NCI-H82 treated with DMSO at 0.1 percent for 48 hours (cell line): ENCODE measurements at regions not wholly inside any gene's neighbourhood (a gene's known extent, or its start where the extent isn't known, plus 50 kb on each side); places are given as distances from the start of the nearest gene placed in this dataset.
A peak's percentile ranks its signal among the peaks of the same experiment; 100 is the strongest.

ENCODE experiments used
- DNase-seq: peaks from one replicate; lab custom pipeline; 2025; ENCODE audit not compliant: unreplicated experiment; lab: John Stamatoyannopoulos, UW

DNA sequence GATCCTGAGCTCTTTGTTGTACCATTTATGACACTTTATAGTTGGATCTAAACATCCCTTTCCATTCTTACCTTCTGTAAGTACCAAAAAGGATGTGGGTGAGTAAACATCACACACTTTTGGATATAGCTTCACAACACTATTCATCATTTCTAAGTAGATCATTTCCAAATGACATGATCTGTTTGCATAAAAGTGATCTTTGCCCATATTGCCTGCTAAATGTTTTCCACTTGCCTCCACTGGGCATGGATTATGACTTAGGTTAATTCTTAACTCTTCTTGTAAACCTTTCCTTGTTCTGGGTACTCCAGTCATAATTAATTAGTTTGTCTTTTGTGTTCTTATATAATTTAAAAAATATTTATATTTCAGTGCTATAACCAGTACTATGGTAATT lies 244.9 kb upstream of the AGA start:
- no peak for DNase-seq

DNA sequence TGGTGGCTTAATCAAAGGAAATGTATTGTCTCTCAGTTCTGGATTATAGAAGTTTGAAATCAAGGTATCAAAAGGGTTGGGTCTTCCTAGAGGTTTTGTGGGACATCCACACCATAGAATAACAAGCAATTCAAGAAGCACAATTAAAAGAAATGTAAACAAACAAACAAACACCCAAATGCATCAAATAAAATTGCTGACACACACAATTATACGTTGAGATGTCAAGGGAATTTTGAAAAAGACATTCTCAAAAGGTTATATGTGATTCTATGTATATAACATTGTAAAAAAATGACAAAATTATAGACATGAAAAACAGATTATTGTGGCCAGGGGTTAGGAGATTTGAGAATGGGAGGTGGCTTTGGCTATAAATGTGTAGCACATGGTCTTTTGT lies 250.7 kb upstream of the AGA start:
- DNase-seq = no peak

DNA sequence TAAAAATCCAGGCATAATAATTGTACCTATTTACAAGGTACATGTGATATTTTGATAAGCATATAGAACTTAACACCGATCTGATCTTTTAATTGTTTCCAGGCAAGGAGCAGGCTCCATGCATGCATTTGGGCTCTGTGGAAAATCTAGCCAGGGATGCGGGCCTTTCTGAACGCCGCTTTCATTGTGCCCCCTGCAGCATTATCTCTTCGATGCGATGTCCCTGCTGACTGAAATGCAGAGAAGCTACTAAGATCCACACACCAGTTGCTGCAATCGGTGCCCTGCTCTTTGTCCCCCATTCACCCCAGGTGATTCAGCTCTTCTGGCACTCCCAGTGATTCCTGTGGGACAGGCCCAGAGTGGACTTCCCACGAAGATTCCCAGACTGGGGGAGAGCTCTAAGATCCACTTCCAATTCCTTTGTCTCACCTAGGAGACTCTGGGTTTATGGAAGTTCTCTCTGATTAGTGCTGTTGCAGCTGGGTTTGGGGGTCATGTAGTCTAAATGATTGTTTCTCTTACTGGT lies 254.3 kb upstream of the AGA start:
- no peak for DNase-seq

DNA sequence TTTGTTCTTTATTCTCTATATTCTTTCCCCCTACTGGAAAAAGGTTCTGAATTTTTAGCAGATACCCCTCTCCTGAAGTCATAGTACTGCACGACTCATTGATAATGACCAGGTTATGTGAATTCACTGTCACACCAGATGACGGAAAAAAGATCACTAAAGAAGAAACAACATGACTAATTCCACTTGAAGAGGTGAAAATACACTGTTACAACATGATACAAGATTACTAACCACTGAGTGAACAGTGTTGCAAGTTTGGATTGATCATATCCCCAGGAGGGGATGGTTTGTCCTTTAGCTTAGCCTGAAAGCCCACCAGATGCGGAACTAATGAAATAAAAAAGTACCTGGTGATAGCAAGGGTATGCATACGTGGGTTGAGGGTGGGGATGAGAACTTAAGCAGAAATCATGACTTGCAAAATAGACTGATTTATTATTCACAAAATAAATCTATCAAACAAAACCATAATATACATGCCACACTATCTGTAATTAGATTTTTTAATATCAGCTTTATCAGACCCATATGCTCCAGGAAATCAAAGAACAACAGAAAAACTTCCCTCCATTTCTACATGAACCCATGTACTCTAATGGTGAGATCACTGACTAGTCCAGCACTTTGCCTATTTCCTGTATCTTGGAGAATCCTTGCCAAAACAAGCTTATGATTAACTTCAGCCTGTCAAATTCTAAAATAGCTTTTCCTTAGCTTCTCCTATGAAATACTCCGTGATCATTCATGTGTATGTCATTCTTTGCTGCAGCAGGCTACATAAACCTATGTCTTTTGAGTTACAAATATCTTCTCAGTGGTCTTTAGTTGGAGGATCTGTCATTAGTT lies 257.4 kb upstream of the AGA start:
- DNase-seq = no peak

DNA sequence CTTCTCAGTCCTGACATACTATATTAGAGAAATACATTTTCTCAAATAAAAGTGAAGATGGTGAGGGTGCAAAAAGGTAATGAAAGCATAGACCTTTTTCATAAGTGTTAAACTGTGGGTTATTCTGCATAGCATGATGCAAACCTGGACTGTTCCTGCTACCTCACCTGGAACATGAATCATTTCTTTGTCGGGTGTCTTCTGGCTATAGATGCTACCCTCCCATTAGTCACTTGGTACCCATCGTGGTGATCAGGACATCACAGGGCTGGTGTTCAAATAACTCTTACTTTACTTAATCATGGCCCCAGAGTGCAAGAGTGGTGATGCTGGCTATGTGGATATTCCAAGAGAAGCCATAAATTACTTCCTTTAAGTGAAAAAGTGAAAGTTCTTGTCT lies 264.7 kb upstream of the AGA start:
- no peak for DNase-seq

DNA sequence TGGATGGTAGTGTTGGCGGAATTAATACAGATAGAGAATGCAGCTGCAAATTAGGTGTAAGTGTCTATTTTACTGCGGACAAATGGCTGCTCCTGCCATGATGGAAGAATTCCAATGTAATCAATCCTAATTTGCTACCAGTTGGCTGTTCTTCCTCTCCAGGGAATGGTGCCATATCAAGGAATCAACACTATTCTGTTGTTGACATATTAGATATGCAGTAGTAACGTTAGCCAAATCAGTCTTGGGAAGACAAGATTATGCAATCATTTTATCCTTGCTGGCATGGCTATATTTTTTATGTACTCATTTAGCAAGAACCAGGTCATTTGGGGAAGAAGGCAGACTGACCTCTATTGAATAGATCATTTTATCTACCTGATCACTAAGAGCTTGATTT lies 271.2 kb upstream of the AGA start:
- no peak for DNase-seq

DNA sequence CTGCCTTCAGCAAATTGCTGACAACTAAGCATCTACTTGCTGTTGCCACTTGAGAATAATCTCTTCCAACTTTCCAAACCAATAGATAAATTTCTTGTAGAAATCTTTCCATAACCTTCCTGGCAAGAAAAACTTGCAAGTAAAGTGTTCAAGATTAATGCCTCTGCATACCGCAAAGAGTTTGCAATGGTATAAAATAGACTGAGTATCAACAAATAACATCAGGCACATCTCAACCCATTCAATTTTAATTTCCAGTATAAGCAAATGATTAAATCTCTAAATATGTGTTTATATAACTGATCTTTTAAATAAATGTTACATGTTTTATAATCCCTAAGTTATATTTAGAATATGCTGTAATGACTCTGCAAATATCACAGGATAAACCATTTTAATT lies 275.2 kb upstream of the AGA start:
- DNase-seq = no peak

DNA sequence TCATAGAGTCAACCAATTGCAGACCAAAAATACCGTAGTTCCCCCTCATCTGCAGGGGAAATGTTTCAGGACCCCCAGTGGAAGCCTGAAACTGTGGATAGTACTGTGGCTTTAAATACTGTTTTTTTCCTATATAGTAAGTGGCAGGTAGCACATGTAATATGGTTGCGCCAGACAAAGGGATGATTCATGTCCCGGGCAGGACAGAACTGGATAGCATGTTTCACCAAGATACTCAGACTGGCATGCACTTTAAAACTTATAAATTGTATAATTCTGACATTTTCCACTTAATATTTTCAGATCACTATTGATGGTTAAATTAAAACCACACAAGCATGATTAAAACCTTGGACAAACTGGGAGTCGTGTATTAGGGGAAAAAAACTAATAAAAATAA lies 276.3 kb upstream of the AGA start:
- no peak for DNase-seq

DNA sequence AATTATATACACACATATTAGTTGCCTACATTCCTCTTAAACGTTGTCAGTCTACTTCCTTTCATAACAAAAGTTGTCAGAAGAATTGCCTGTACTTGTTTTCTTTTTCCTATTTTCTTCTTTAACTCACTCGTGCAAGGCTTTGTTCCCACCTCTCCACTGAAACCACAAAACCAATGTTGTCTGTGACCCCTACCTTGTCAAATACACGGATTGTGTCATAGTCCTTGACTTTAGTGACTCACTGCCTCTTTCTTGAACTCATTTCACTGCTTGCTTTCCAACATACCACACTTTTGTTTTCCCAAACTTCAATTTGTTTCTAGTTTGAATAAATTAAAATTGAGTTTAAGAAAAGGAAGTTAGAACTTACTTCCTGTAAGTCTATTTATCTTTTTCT lies 283.9 kb upstream of the AGA start:
- DNase-seq = no peak

DNA sequence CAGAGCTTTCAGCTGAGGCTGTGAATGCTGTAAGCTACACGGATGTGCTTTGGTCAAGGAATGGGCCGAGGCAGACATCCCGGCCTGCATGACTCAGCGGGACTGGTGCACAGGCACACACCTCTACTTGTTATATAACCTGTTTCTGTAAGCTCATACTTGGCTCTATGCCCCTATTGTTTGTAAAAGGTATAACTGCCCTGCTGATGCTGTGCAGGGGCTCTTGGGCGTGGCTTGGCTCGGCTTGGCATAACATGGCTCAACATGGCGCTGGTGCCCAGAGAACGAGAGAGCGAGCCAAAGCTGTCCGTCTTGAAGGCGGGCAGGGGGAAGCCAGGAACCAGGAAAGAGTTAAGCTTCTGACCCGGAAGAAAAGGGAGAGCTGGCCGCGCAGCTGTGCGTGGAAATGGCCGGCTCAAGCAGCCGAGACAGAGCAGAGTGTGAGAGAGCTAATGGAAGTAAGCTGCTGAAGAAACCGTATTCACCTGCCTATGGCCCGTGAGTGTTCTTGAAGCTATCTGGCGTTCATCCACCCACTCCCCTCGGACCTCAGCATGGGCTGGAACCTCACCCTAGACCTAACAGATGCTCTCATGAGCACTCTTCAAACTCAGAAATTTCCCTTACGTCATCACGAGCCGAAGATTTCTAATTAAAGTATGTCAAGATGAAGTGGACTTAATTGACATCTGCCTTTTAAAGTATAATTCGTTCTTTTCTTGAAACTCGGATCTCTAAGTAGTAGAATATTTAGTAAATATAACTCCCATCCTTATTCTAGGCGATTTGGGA lies 286.3 kb upstream of the AGA start:
- no peak for DNase-seq

DNA sequence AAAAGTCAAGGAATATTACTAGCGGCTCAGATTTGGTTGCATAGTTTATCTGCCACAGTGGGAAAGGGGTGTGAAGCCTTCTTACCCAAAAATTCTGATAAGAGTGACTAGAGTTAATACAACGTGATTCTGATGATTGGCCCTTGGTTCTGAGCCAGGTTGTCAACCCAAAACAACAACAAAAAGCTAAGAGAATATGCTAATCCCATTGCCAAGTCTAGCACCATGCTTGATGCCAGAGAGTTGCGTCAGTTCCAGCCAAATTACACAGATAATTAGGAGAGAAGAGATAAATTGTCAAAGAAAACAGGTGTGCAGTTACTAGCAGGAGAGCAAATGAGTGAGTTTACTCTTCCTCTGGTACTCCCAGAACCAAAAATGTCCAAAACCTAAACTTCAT lies 287.4 kb upstream of the AGA start:
- no peak for DNase-seq

DNA sequence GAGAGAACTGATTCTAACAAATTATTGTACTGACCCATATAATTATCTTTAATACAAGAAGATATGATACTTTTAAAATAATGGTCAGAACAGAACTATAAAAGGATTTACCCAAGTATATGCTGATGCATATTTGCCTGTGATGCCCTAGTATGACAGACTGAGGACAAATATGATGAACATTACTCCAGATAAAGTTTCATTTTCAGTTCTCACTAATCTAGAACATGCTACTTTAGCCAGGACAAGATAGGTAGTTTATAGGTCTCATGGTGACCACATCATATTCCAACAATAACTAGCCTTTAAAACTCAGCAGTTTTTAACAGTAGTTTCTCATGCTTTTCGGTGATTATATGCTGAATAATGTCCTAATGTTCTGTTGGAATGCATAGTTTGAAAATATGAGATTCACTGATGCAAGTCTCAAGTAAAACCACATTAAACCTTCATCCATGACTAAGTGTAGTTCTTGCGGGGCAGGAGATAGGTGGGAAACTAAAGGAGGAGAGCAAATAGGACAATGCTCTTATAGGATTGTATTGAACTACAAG lies 295.2 kb upstream of the AGA start:
- no peak for DNase-seq

DNA sequence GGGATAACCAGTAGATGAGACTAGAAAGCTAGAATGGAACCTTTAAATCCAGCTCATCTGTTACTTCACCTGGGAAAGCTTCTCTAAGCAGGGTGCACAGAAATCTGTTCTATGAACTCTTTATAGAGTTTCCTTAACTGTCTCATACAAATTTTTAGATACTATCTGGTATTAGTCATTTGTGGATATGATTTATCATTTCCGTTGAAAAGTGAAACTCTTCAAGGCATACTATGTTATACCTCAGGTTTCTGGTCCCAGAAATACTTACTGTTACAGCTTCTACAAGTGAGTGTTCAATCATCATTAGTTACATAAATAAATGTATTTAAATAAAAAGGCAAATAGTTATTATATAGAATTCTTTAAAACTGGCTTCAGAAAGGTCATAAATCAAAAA lies 298.3 kb upstream of the AGA start:
- no peak for DNase-seq

DNA sequence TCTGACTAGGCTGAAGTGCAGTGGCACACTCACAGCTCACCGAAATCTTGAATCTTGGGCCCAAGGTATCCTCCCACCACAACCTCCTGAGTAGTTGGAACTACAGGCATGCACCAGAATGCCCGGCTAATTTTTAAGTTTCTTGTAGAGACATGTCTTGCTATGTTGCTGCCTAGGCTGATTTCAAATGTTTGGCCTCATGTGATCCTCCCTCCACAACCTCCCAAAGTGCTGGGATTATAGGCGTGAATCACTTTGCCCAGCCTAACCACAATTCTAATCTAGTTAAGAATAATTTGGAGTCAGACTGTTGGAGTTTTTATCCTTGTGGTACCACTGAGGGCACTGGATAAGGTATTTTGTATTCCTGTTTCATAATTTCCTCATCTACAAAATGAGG lies 317.5 kb upstream of the AGA start:
- peak; percentile 18 for DNase-seq

DNA sequence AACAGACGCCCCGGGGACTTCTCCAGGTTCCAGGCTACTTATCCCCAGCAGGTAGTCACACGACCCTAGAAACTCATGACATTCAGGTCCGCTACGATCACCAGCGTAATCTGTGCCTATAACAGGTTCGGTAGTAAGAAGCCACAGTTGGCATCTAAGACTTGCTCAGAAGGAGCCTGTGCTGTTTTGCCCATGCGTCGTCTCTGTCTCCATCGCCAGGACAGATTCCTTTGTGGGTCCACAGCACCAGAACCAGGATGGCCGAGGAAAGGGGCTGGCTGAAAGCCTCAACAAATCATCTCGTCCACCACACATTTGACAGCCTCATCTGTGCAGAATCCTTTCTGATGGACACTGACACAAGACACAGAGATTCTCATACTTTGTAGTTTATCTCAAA lies 319.5 kb upstream of the AGA start:
- no peak for DNase-seq

DNA sequence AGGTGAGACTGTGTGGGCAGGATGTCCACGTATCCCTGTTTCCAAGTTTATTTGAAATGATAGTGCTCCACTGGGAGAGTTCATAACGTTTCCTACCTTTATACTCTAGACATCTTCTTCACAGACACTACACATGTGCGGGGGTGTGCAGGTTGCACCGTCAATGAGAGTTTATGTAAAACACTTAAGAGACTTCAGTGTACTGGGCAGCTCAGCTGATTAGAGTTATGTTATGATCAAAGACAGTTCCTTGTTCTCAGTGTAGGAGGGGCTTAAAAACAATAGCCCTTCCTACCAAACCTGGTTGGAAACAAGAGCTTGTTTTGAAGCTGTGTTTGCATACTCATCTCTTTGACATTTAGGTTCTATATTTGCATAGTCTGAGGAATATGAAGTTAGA lies 326.9 kb upstream of the AGA start:
- no peak for DNase-seq

DNA sequence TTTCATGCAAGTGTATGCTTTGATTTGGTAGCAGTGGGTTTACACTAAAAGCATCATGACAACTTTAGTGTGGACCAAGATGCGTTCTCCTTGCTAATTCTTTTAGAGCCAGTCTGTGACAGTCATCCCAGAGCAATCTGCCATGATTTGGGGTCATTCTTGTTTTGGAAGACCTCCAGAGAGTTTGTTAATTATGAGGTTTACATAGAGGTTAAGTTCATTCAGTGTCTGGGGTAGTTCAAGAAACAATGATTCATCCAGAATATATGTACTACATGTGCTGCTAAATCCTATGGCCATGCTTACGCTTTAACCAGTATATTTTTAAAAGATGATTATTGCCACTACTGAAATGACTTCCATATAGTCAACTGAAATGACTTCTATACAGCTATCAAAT lies 328.5 kb upstream of the AGA start:
- DNase-seq = no peak

DNA sequence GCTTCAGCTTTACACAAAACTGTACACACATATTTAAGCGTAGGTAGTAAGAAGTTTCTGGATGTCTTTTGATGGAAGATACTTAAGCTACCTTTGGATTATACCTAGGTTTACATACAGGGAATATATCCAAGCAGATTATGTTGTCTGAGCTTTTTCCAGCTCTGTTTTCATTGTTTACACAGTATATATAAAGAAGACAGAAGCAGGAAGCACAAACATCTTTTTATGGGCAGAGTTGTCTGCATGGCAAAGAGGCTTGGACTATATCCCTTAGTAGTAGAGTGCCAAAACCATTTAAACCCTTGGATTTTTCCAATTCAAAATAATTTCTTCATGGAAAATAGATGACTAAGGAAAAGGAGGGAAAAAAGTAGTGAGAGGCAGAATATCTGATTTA lies 329.4 kb upstream of the AGA start:
- no peak for DNase-seq

DNA sequence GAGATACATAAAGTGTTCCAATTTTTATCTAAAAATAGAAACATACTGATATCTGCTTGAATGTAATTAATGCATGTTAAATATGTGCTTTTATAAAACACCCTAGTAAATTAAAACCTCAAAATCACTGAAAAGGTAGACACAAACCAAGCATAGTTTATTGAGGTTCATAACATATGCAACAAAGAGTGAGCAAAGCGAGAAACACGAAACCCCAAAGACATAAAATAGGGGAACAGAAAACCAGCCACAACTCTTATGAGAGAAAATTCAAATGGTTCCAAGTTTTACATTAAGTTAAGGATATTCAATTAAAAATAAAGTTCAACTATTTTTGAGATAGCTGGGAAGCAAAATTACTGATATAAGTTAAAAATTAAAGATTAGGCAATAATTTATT lies 336.4 kb upstream of the AGA start:
- no peak for DNase-seq

DNA sequence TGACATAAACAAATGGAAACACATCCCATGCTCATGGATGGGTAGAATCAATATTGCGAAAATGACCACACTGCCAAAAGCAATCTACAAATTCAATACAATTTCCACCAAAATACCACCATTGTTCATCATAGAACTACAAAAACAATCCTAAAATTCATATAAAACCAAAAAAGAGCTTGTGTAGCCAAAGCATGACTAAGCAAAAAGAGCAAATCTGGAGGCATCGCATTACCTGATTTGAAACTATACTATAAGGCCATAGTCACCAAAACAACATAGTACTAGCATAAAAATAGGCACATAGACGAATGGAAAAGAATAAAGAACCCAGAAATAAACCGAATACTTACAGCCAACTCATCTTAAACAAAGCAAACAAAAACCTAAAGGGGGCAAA lies 342.8 kb upstream of the AGA start:
- DNase-seq = no peak

DNA sequence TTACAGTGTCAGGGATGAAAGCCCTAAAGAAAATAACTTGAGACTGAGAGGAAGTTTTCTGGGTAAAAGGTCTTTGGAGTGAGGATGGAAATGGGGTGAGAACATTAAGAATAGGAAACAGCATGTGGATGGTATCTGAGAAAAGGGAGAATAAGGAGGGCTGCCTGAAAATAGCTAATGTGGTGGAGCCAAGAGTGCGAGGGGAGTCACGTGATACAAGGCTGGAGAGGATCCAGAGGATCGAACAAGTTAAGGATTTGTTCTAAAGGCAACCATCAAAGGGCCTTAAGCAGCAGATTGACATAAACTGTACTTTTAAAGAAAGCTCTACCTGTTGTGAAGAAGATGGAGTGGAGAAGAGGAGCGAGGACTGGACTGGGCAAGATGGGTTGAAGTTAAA lies 347.4 kb upstream of the AGA start:
- DNase-seq = no peak

DNA sequence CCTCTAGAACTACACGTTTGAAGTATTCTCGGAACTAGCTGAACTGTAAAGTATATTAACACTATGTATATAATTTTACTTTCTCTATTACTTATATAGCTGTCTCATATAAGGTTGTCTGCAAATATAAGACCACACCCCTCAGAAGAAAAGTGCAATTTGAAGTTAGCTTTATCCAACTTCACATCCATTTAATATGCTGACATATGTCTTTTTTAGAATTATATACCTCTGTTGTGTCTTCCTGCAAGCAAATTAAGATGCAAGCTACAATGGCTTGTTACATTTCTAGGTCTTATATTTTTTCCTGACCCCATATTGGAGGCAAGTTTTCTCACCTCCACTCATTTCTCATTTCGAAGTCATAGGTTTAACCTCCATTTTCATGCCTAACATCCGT lies 349.0 kb upstream of the AGA start:
- DNase-seq = no peak
